Heart right ventricle (tissue), 16 donors: ENCODE measurements at regions not wholly inside any gene's neighbourhood (a gene's known extent, or its start where the extent isn't known, plus 50 kb on each side); places are given as distances from the start of the nearest gene placed in this dataset.

ENCODE experiments used
- ATAC-seq, 8 donors: fragments of 200-7000 bp; cut with Tn5 transposase; one replicate each; pipeline ENCODE4 v1.9.1; 2020; ENCODE audit warnings: mild to moderate bottlenecking in 8 of 8, moderate library complexity in 8 of 8, moderate number of reproducible peaks in 1 of 8
- DNase-seq, 2 donors: peaks; one replicate each; pipeline ENCODE4 v3.0.0-alpha.2; 2020
- H3K27ac ChIP-seq, 10 donors: fragments of 200-600 bp; sonication (generic) in 2 of 10; one replicate each; pipeline versions ENCODE4 v1.5.0 to v1.8.0; 2020 to 2022; ENCODE audit warnings: mild to moderate bottlenecking in 3 of 10
- H3K27me3 ChIP-seq, 7 donors: fragments of 200-600 bp; one replicate each; pipeline ENCODE4 v1.8.0; 2021 to 2022; ENCODE audit warnings: mild to moderate bottlenecking in 2 of 7
- H3K36me3 ChIP-seq, 9 donors: fragments of 200-600 bp; sonication (generic) in 1 of 9; one replicate each; pipeline versions ENCODE4 v1.5.0 to v1.8.0; 2020 to 2022; ENCODE audit warnings: mild to moderate bottlenecking in 2 of 9
- H3K4me1 ChIP-seq, 9 donors: fragments of 200-600 bp; sonication (generic) in 1 of 9; one replicate each; pipeline versions ENCODE4 v1.5.0 to v1.8.0; 2020 to 2022; ENCODE audit warnings: mild to moderate bottlenecking in 4 of 9
- H3K4me3 ChIP-seq, 10 donors: fragments of 200-600 bp; sonication (generic) in 2 of 10; one replicate each; pipeline versions ENCODE4 v1.5.0 to v1.8.0; 2020 to 2022; ENCODE audit warnings: mild to moderate bottlenecking in 7 of 10, moderate library complexity in 2 of 10
- H3K9me3 ChIP-seq, 11 donors: fragments of 200-600 bp in 10 of 11; sonication (generic) in 2 of 11; one replicate each; pipeline versions ENCODE4 v1.5.0 to v1.8.0; 2013 to 2022; ENCODE audit warnings: mild to moderate bottlenecking in 2 of 11, control low read depth in 1 of 11, moderate library complexity in 1 of 11
- WGBS, 2 donors: extraction: QIAGEN DNeasy Blood & Tissue Kit; methylation state at CpG; one replicate each; pipeline ENCODE4 v1.1.7; 2013; ENCODE audit warnings: inconsistent platforms in 1 of 2; 5-methylcytosine and 5-hydroxymethylcytosine counted together
- intact Hi-C, 10 donors: fragments of 100-400 bp; cut with DNase I; formaldehyde crosslinking; loops; one replicate each; pipeline versions ENCODE4 v1.11.1 to v1.14.2; 2022
- TF ChIP-seq, protein P1 (sequence below), 9 donors: fragments of 200-600 bp; sonication (generic) in 2 of 9; IDR thresholded peaks; one replicate each; pipeline versions ENCODE4 v1.5.0 to v1.8.0; 2021 to 2022; ENCODE audit warnings: antibody characterized with exemption in 9 of 9, mild to moderate bottlenecking in 5 of 9, moderate library complexity in 1 of 9
- donor health status: Arrhythmogenic right ventricular cardiomyopathy.
- donor health status: ischemic (EF 13 %, LVEDD 7.1; RV severe dilation, severe dysfunction).
- donor health status: healthy with polysubstance abuse.
- donor health status: DM: no; HTN: yes; CAD: no.
- donor health status: DM: no; HTN: no; CAD: no.
- donor health status: ischemic (EF 25% LVEDD 6.9; RV normal size, moderate dysfunction).
- donor health status: ischemic (EF 25% LVEDD 5.7; RV mildly dilated, moderate dysfunction).
- donor health status: healthy.
- donor health status: DM: yes; HTN: yes; CAD: no.
- donor health status: Ischemic cardiomyopathy.
- donor health status: ischemic (EF 35%, LVEDD 5.7; RV mildly dilated, moderate dysfunction).
- donor health status: nonischemic (EF 11% LVEDD 7.7; RV severe dilation, severe dysfunction).
- donor health status: DM: yes; HTN: yes; CAD: no.
- donor health status: PGD.
- donor health status: ischemic (EF 29% LVEDD 5.4; RV normal size, mild dysfunction).
- donor health status: nonischemic (EF 23%, LVEDD 6.1; RV moderate dilation, normal function).

- no peaks in the 10 kb centered on the region for H3K27me3 ChIP-seq
- H3K27ac ChIP-seq: peak overlapping the region in 6 of 10 donors; percentile 16 to 65 (median 44)
- H3K4me3 ChIP-seq: no peak overlapping the region
- DNase-seq: no peak
- H3K4me1 ChIP-seq: peaks cover 0 to 45% (median 0%) of the 10 kb centered on the region in 9 donors
- ATAC-seq: peak in 5 of 8 donors; percentile 29 to 56 (median 43)
- peaks cover 0 to 25% (median 0%) of the 10 kb centered on the region in 9 donors for H3K36me3 ChIP-seq
- H3K9me3 ChIP-seq: no peaks in the 10 kb centered on the region
- intact Hi-C loops: loop anchor here in 3 of 10 donors (5.0 to 10.0 kb wide), 2 partner anchors 67 to 535 kb away; no protein-coding TSS in a partner anchor
- whole genome bisulfite sequencing, 2 donors: 51 to 66% methylated on average over 7 of the region's 7 CpGs
- TF ChIP-seq, protein P1, sequence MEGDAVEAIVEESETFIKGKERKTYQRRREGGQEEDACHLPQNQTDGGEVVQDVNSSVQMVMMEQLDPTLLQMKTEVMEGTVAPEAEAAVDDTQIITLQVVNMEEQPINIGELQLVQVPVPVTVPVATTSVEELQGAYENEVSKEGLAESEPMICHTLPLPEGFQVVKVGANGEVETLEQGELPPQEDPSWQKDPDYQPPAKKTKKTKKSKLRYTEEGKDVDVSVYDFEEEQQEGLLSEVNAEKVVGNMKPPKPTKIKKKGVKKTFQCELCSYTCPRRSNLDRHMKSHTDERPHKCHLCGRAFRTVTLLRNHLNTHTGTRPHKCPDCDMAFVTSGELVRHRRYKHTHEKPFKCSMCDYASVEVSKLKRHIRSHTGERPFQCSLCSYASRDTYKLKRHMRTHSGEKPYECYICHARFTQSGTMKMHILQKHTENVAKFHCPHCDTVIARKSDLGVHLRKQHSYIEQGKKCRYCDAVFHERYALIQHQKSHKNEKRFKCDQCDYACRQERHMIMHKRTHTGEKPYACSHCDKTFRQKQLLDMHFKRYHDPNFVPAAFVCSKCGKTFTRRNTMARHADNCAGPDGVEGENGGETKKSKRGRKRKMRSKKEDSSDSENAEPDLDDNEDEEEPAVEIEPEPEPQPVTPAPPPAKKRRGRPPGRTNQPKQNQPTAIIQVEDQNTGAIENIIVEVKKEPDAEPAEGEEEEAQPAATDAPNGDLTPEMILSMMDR (IDR thresholded peaks at IDR 0.05): no peak
Observed at GRCh38 chrY:7339391-7340087, 428.0 kb upstream of the AMELY start.

- peaks cover 0 to 29% (median 0%) of the 10 kb centered on the region in 9 donors for H3K4me1 ChIP-seq
- no peaks in the 10 kb centered on the region for H3K27me3 ChIP-seq
- H3K9me3 ChIP-seq: no peaks in the 10 kb centered on the region
- TF ChIP-seq, protein P1 (IDR thresholded peaks at IDR 0.05): no peak
- no peak overlapping the region for H3K27ac ChIP-seq
- 88 to 91% methylated on average over 13 of the region's 13 CpGs for WGBS, 2 donors
- DNase-seq (no peak), ATAC-seq (no peak)
- intact Hi-C loops: no loop called here
- no peak overlapping the region for H3K4me3 ChIP-seq
- H3K36me3 ChIP-seq: peaks cover 0 to 32% (median 0%) of the 10 kb centered on the region in 9 donors
Observed at GRCh38 chrY:7336023-7336873, 424.7 kb upstream of the AMELY start.

- Histone ChIP-seq H3K4me3 (no peak overlapping the region), H3K36me3 (peaks cover 0 to 31% (median 0%) of the 10 kb centered on the region in 9 donors), H3K4me1 (peaks cover 0 to 20% (median 0%) of the 10 kb centered on the region in 9 donors), H3K27me3 (no peaks in the 10 kb centered on the region), H3K27ac (no peak overlapping the region), H3K9me3 (no peaks in the 10 kb centered on the region)
- TF ChIP-seq, protein P1 (IDR thresholded peaks at IDR 0.05): no peak
- WGBS, 2 donors: 94 to 96% methylated on average over 1 of the region's 1 CpG
- intact Hi-C loops: no loop called here
- DNase-seq (no peak), ATAC-seq (no peak)
Observed at GRCh38 chrY:7334449-7334848, 422.9 kb upstream of the AMELY start.
